ENCODE measurements at regions not wholly inside any gene's neighbourhood (a gene's known extent, or its start where the extent isn't known, plus 50 kb on each side); places are given as distances from the start of the nearest gene placed in this dataset.

- no peak for TF ChIP-seq CTCF (IDR thresholded peaks at IDR 0.05; ENCODE audit: poor library complexity, severe bottlenecking)
- Histone ChIP-seq H3K27ac (ENCODE audit: poor library complexity, severe bottlenecking) (no peak overlapping the region), H3K4me1 (ENCODE audit: insufficient read depth, poor library complexity, severe bottlenecking) (no peaks in the 10 kb centered on the region), H3K27me3 (ENCODE audit: insufficient read depth, poor library complexity, severe bottlenecking) (no peaks in the 10 kb centered on the region), H3K9me3 (ENCODE audit: severe bottlenecking) (no peaks in the 10 kb centered on the region), H3K4me3 (ENCODE audit: severe bottlenecking) (no peak overlapping the region), H3K36me3 (ENCODE audit: low read depth) (no peaks in the 10 kb centered on the region)
- ATAC-seq (ENCODE audit: low read depth): no peak
- no peak for DNase-seq (ENCODE audit: low spot score)
These were observed 326.3 kb upstream of the ZNF804A start for GRCh38 chr2:184272056-184272455.

GRCh38 chr2:184294831-184295230, 303.5 kb upstream of the ZNF804A start:
- Histone ChIP-seq H3K4me1 (ENCODE audit: insufficient read depth, poor library complexity, severe bottlenecking) (no peaks in the 10 kb centered on the region), H3K9me3 (ENCODE audit: severe bottlenecking) (no peaks in the 10 kb centered on the region), H3K27me3 (ENCODE audit: insufficient read depth, poor library complexity, severe bottlenecking) (no peaks in the 10 kb centered on the region), H3K4me3 (ENCODE audit: severe bottlenecking) (no peak overlapping the region), H3K27ac (ENCODE audit: poor library complexity, severe bottlenecking) (no peak overlapping the region), H3K36me3 (ENCODE audit: low read depth) (no peaks in the 10 kb centered on the region)
- DNase-seq (ENCODE audit: low spot score): no peak
- no peak for ATAC-seq (ENCODE audit: low read depth)
- TF ChIP-seq CTCF (IDR thresholded peaks at IDR 0.05; ENCODE audit: poor library complexity, severe bottlenecking): no peak

DNA sequence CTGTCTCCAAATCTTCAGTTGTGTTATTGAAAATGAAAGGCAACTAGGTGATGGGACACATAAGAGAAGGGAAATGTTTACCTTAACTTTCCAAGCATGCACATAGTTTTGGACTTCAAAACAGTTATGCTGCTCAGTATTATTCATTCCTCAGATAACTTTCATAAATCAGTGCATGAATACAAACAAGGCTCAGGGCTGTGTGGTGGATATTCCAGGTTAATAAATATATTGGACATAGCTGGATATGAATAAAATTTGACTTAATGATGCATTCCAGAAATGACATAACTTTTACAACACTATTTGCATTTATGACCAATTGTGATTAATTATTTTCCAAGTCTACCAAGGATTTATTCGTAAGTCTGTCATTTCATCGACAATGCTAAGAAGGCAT, 301.2 kb upstream of the ZNF804A start:
- H3K4me3 ChIP-seq (ENCODE audit: severe bottlenecking): no peak overlapping the region
- no peak overlapping the region for H3K27ac ChIP-seq (ENCODE audit: poor library complexity, severe bottlenecking)
- ATAC-seq (ENCODE audit: low read depth): no peak
- H3K36me3 ChIP-seq (ENCODE audit: low read depth): no peaks in the 10 kb centered on the region
- no peaks in the 10 kb centered on the region for H3K27me3 ChIP-seq (ENCODE audit: insufficient read depth, poor library complexity, severe bottlenecking)
- TF ChIP-seq CTCF (IDR thresholded peaks at IDR 0.05; ENCODE audit: poor library complexity, severe bottlenecking): no peak
- H3K9me3 ChIP-seq (ENCODE audit: severe bottlenecking): no peaks in the 10 kb centered on the region
- H3K4me1 ChIP-seq (ENCODE audit: insufficient read depth, poor library complexity, severe bottlenecking): no peaks in the 10 kb centered on the region
- no peak for DNase-seq (ENCODE audit: low spot score)

- TF ChIP-seq CTCF (IDR thresholded peaks at IDR 0.05; ENCODE audit: poor library complexity, severe bottlenecking): no peak
- Histone ChIP-seq H3K4me3 (ENCODE audit: severe bottlenecking) (no peak overlapping the region), H3K27ac (ENCODE audit: poor library complexity, severe bottlenecking) (no peak overlapping the region), H3K27me3 (ENCODE audit: insufficient read depth, poor library complexity, severe bottlenecking) (no peaks in the 10 kb centered on the region), H3K9me3 (ENCODE audit: severe bottlenecking) (no peaks in the 10 kb centered on the region), H3K4me1 (ENCODE audit: insufficient read depth, poor library complexity, severe bottlenecking) (no peaks in the 10 kb centered on the region), H3K36me3 (ENCODE audit: low read depth) (no peaks in the 10 kb centered on the region)
- DNase-seq (ENCODE audit: low spot score) (no peak), ATAC-seq (ENCODE audit: low read depth) (peak; percentile 50; the same call in 1 of the 3 replicates)
These were observed 295.8 kb upstream of the ZNF804A start for GRCh38 chr2:184302506-184302905.

GRCh38 chr2:184304006-184304405, 294.3 kb upstream of the ZNF804A start:
- Histone ChIP-seq H3K9me3 (ENCODE audit: severe bottlenecking) (no peaks in the 10 kb centered on the region), H3K4me1 (ENCODE audit: insufficient read depth, poor library complexity, severe bottlenecking) (no peaks in the 10 kb centered on the region), H3K4me3 (ENCODE audit: severe bottlenecking) (no peak overlapping the region), H3K27me3 (ENCODE audit: insufficient read depth, poor library complexity, severe bottlenecking) (no peaks in the 10 kb centered on the region), H3K36me3 (ENCODE audit: low read depth) (no peaks in the 10 kb centered on the region), H3K27ac (ENCODE audit: poor library complexity, severe bottlenecking) (no peak overlapping the region)
- DNase-seq (ENCODE audit: low spot score): no peak
- no peak for ATAC-seq (ENCODE audit: low read depth)
- no peak for TF ChIP-seq CTCF (IDR thresholded peaks at IDR 0.05; ENCODE audit: poor library complexity, severe bottlenecking)
